IPS DF 6.9 (cell line): ENCODE measurements at regions not wholly inside any gene's neighbourhood (a gene's known extent, or its start where the extent isn't known, plus 50 kb on each side); places are given as distances from the start of the nearest gene placed in this dataset.

Source experiments
- DNase-seq: peaks from one replicate; pipeline ENCODE4 v3.0.0-alpha.2; 2013; ENCODE audit warnings: low read depth, low spot score
- H3K27ac ChIP-seq: one replicate; pipeline ENCODE4 v1.5.1; 2013; ENCODE audit warnings: low read length, control low read depth
- H3K27me3 ChIP-seq: 2 replicates; pipeline ENCODE4 v1.6.1; 2013; ENCODE audit warnings: mild to moderate bottlenecking, low read length; ENCODE audit not compliant: control insufficient read depth, insufficient read depth
- H3K36me3 ChIP-seq: 2 replicates; pipeline ENCODE4 v1.6.1; 2013; ENCODE audit warnings: low read length; ENCODE audit not compliant: control insufficient read depth, insufficient read depth
- H3K4me1 ChIP-seq: 2 replicates; pipeline ENCODE4 v1.6.1; 2013; ENCODE audit warnings: low read length; ENCODE audit not compliant: control insufficient read depth, insufficient read depth
- H3K4me3 ChIP-seq: 2 replicates; pipeline ENCODE4 v1.5.1; 2013; ENCODE audit warnings: mild to moderate bottlenecking, low read length
- H3K9me3 ChIP-seq: 2 replicates; pipeline ENCODE4 v1.6.1; 2013; ENCODE audit warnings: low read length, inconsistent platforms; ENCODE audit not compliant: control insufficient read depth, insufficient read depth
- WGBS: extraction: QIAGEN DNeasy Blood & Tissue Kit; methylation state at CpG from one replicate; pipeline ENCODE4 v1.1.7; 2013; ENCODE audit warnings: mixed read lengths, missing lambda C conversion rate; ENCODE audit not compliant: insufficient read length, insufficient coverage; 5-methylcytosine and 5-hydroxymethylcytosine counted together

- Histone ChIP-seq H3K9me3 (no peaks in the 10 kb centered on the region), H3K4me3 (no peak overlapping the region), H3K4me1 (no peaks in the 10 kb centered on the region), H3K27me3 (no peaks in the 10 kb centered on the region), H3K27ac (no peak overlapping the region), H3K36me3 (no peaks in the 10 kb centered on the region)
- WGBS, result no CpG with 5 or more reads among the region's 2 CpGs
- no peak for DNase-seq
Measured at GRCh38 chr6:137952247-137952646, 85.2 kb downstream of the TNFAIP3 start.

GRCh38 chr6:137953761-137954160 is 86.7 kb downstream of the TNFAIP3 start:
- H3K4me1 ChIP-seq, result no peaks in the 10 kb centered on the region
- no peak for DNase-seq
- no CpG with 5 or more reads among the region's 1 CpG for WGBS
- H3K4me3 ChIP-seq, result no peak overlapping the region
- no peaks in the 10 kb centered on the region for H3K9me3 ChIP-seq
- H3K36me3 ChIP-seq, result no peaks in the 10 kb centered on the region
- H3K27ac ChIP-seq, result no peak overlapping the region
- H3K27me3 ChIP-seq, result no peaks in the 10 kb centered on the region

- Histone ChIP-seq H3K4me3 (no peak overlapping the region), H3K36me3 (no peaks in the 10 kb centered on the region), H3K4me1 (no peaks in the 10 kb centered on the region), H3K27me3 (no peaks in the 10 kb centered on the region), H3K27ac (no peak overlapping the region), H3K9me3 (no peaks in the 10 kb centered on the region)
- no CpG with 5 or more reads among the region's 2 CpGs for WGBS
- DNase-seq, result no peak
Measured at GRCh38 chr6:137954253-137954652, 87.2 kb downstream of the TNFAIP3 start.

GRCh38 chr6:137956098-137956488 is 89.0 kb downstream of the TNFAIP3 start:
- no CpG with 5 or more reads among the region's 2 CpGs for WGBS
- H3K4me3 ChIP-seq, result no peak overlapping the region
- no peaks in the 10 kb centered on the region; the same call in 1 of the 2 replicates for H3K36me3 ChIP-seq
- H3K4me1 ChIP-seq, result no peaks in the 10 kb centered on the region
- H3K9me3 ChIP-seq, result no peaks in the 10 kb centered on the region
- no peaks in the 10 kb centered on the region for H3K27me3 ChIP-seq
- DNase-seq, result no peak
- no peak overlapping the region for H3K27ac ChIP-seq

GRCh38 chr6:137957471-137957870 is 90.4 kb downstream of the TNFAIP3 start:
- H3K36me3 ChIP-seq, result no peaks in the 10 kb centered on the region; the same call in 1 of the 2 replicates
- no peaks in the 10 kb centered on the region for H3K4me1 ChIP-seq
- H3K27ac ChIP-seq, result no peak overlapping the region
- H3K27me3 ChIP-seq, result no peaks in the 10 kb centered on the region
- DNase-seq, result no peak
- H3K9me3 ChIP-seq, result no peaks in the 10 kb centered on the region
- no peak overlapping the region for H3K4me3 ChIP-seq
- WGBS, result no CpG with 5 or more reads among the region's 2 CpGs

GRCh38 chr6:137958811-137959565 is 91.9 kb downstream of the TNFAIP3 start:
- no peaks in the 10 kb centered on the region for H3K27me3 ChIP-seq
- no peak overlapping the region for H3K4me3 ChIP-seq
- WGBS, result no CpG with 5 or more reads among the region's 5 CpGs
- no peaks in the 10 kb centered on the region; the same call in 1 of the 2 replicates for H3K36me3 ChIP-seq
- no peak for DNase-seq
- H3K4me1 ChIP-seq, result no peaks in the 10 kb centered on the region
- no peaks in the 10 kb centered on the region for H3K9me3 ChIP-seq
- no peak overlapping the region for H3K27ac ChIP-seq

- H3K4me1 ChIP-seq, result no peaks in the 10 kb centered on the region
- no peak for DNase-seq
- no peaks in the 10 kb centered on the region; the same call in 1 of the 2 replicates for H3K36me3 ChIP-seq
- 100% methylated on average over 1 of the region's 3 CpGs for WGBS
- no peaks in the 10 kb centered on the region for H3K9me3 ChIP-seq
- H3K27me3 ChIP-seq, result no peaks in the 10 kb centered on the region
- no peak overlapping the region for H3K4me3 ChIP-seq
- H3K27ac ChIP-seq, result no peak overlapping the region
Measured at GRCh38 chr6:137962725-137963124, 95.7 kb downstream of the TNFAIP3 start.

- H3K4me3 ChIP-seq, result no peak overlapping the region
- H3K36me3 ChIP-seq, result no peaks in the 10 kb centered on the region; the same call in 1 of the 2 replicates
- H3K4me1 ChIP-seq, result no peaks in the 10 kb centered on the region
- no peak for DNase-seq
- no peaks in the 10 kb centered on the region for H3K9me3 ChIP-seq
- WGBS, result no CpG with 5 or more reads among the region's 4 CpGs
- H3K27ac ChIP-seq, result no peak overlapping the region
- no peaks in the 10 kb centered on the region for H3K27me3 ChIP-seq
Measured at GRCh38 chr6:137964876-137965275, 97.8 kb downstream of the TNFAIP3 start.

GRCh38 chr6:137967689-137968454 is 100.8 kb downstream of the TNFAIP3 start:
- Histone ChIP-seq H3K27me3 (no peaks in the 10 kb centered on the region), H3K4me3 (no peak overlapping the region), H3K36me3 (no peaks in the 10 kb centered on the region), H3K27ac (no peak overlapping the region), H3K4me1 (no peaks in the 10 kb centered on the region), H3K9me3 (no peaks in the 10 kb centered on the region)
- no CpG with 5 or more reads among the region's 5 CpGs for WGBS
- no peak for DNase-seq

GRCh38 chr6:137968455-137968804 is 101.4 kb downstream of the TNFAIP3 start:
- WGBS, result no CpG with 5 or more reads among the region's 5 CpGs
- Histone ChIP-seq H3K4me1 (no peaks in the 10 kb centered on the region), H3K9me3 (no peaks in the 10 kb centered on the region), H3K27ac (no peak overlapping the region), H3K4me3 (no peak overlapping the region), H3K27me3 (no peaks in the 10 kb centered on the region), H3K36me3 (no peaks in the 10 kb centered on the region)
- no peak for DNase-seq
